GM23338 (cell line): ENCODE measurements at regions not wholly inside any gene's neighbourhood (a gene's known extent, or its start where the extent isn't known, plus 50 kb on each side); places are given as distances from the start of the nearest gene placed in this dataset.

Source experiments
- ATAC-seq: fragments of 200-7000 bp; cut with Tn5 transposase; 3 replicates; pipeline ENCODE4 v1.9.1; 2020
- DNase-seq: peaks from one replicate; pipeline ENCODE4 v3.0.0-alpha.2; 2015; ENCODE audit warnings: low spot score
- H2AFZ ChIP-seq: fragments of 200-600 bp; sonication (generic); 2 replicates; pipeline ENCODE4 v1.8.0; 2016; ENCODE audit warnings: antibody characterized with exemption, mild to moderate bottlenecking, moderate library complexity
- H3F3A ChIP-seq: fragments of 200-600 bp; sonication (generic); replicated peaks from 2 replicates; pipeline ENCODE4 v1.8.0; 2017; ENCODE audit warnings: antibody characterized with exemption, mixed run types, low read depth
- H3K27ac ChIP-seq: fragments of 200-600 bp; sonication (generic); 2 replicates; pipeline ENCODE4 v1.6.1; 2016; ENCODE audit warnings: low read depth
- H3K27me3 ChIP-seq: fragments of 200-600 bp; sonication (generic); 2 replicates; pipeline ENCODE4 v1.8.0; 2016; ENCODE audit warnings: mild to moderate bottlenecking, mixed run types, moderate library complexity; ENCODE audit not compliant: insufficient read depth
- H3K36me3 ChIP-seq: fragments of 200-600 bp; sonication (generic); 2 replicates; pipeline ENCODE4 v1.8.0; 2016; ENCODE audit warnings: mild to moderate bottlenecking; ENCODE audit not compliant: insufficient read depth
- H3K4me1 ChIP-seq: fragments of 200-600 bp; sonication (generic); 2 replicates; pipeline ENCODE4 v1.8.0; 2016; ENCODE audit warnings: mild to moderate bottlenecking, moderate library complexity; ENCODE audit not compliant: insufficient read depth
- H3K4me2 ChIP-seq: fragments of 200-600 bp; sonication (generic); 2 replicates; pipeline ENCODE4 v1.7.1; 2017; ENCODE audit warnings: mixed run types
- H3K4me3 ChIP-seq: fragments of 200-600 bp; sonication (generic); 2 replicates; pipeline ENCODE4 v1.6.1; 2016; ENCODE audit warnings: mixed run types
- H3K79me2 ChIP-seq: fragments of 200-600 bp; sonication (generic); replicated peaks from 2 replicates; pipeline ENCODE4 v1.8.0; 2017; ENCODE audit warnings: mild to moderate bottlenecking; ENCODE audit not compliant: insufficient read depth
- H3K9me2 ChIP-seq: fragments of 200-600 bp; sonication (generic); 2 replicates; pipeline ENCODE4 v1.8.0; 2017; ENCODE audit not compliant: insufficient read depth
- H4K20me1 ChIP-seq: fragments of 200-600 bp; sonication (generic); replicated peaks from 2 replicates; pipeline ENCODE4 v1.8.0; 2017; ENCODE audit warnings: mild to moderate bottlenecking; ENCODE audit not compliant: insufficient read depth
- H3K27ac Mint-ChIP-seq: 2 replicates; pipeline ENCODE4 v1.8.0; 2020; ENCODE audit warnings: inconsistent platforms, mild to moderate bottlenecking, moderate library complexity, mixed read lengths
- H3K27me3 Mint-ChIP-seq: 3 replicates; pipeline ENCODE4 v1.8.0; 2022; ENCODE audit warnings: low read depth, mild to moderate bottlenecking, moderate library complexity, mixed read lengths, inconsistent platforms; ENCODE audit not compliant: insufficient read depth, poor library complexity
- H3K36me3 Mint-ChIP-seq: 3 replicates; pipeline ENCODE4 v1.8.0; 2021; ENCODE audit warnings: low read depth, mild to moderate bottlenecking, inconsistent platforms, moderate library complexity, mixed read lengths
- H3K4me1 Mint-ChIP-seq: 3 replicates; pipeline ENCODE4 v1.8.0; 2020; ENCODE audit warnings: mild to moderate bottlenecking, inconsistent platforms, mixed read lengths
- H3K4me3 Mint-ChIP-seq: 3 replicates; pipeline ENCODE4 v1.8.0; 2021; ENCODE audit warnings: moderate library complexity, mild to moderate bottlenecking, inconsistent platforms, mixed read lengths
- H3K9me3 Mint-ChIP-seq: 3 replicates; pipeline ENCODE4 v1.8.0; 2020; ENCODE audit warnings: moderate library complexity, mild to moderate bottlenecking, inconsistent platforms, mixed read lengths
- CREB1 ChIP-seq: fragments of 250-450 bp; sonication (Bioruptor Pico); IDR thresholded peaks from 2 replicates; pipeline ENCODE4 v1.5.0; 2020; ENCODE audit warnings: low read depth, mild to moderate bottlenecking, moderate library complexity
- CTCF ChIP-seq, 2 experiments: fragments of 200-600 bp in 1 of 2; sonication (generic) in 1 of 2; conservative IDR thresholded peaks; 2 replicates each; pipeline versions ENCODE4 v1.5.1 to v1.6.1; 2016 to 2017; ENCODE audit warnings: antibody characterized with exemption in 2 of 2, low read depth in 2 of 2, mild to moderate bottlenecking in 2 of 2, moderate library complexity in 1 of 2
- ETS1 ChIP-seq: IDR thresholded peaks from 2 replicates; pipeline ENCODE4 v1.6.1; 2016; ENCODE audit warnings: antibody characterized with exemption
- EZH2 ChIP-seq: fragments of 200-600 bp; sonication (generic); IDR thresholded peaks from one replicate; pipeline ENCODE4 v1.8.0; 2017; ENCODE audit warnings: antibody characterized with exemption, mild to moderate bottlenecking, low read depth; ENCODE audit not compliant: unreplicated experiment
- EZH2phosphoT487 ChIP-seq: fragments of 200-600 bp; sonication (generic); IDR thresholded peaks from one replicate; pipeline ENCODE4 v1.8.1; 2018; ENCODE audit warnings: antibody characterized with exemption; ENCODE audit not compliant: unreplicated experiment
- JUNB ChIP-seq: IDR thresholded peaks from one replicate; pipeline ENCODE4 v1.6.1; 2016; ENCODE audit warnings: antibody characterized with exemption; ENCODE audit not compliant: unreplicated experiment
- NANOG ChIP-seq: IDR thresholded peaks from 2 replicates; pipeline ENCODE4 v1.6.1; 2016; ENCODE audit warnings: antibody characterized with exemption, borderline replicate concordance
- POLR2AphosphoS5 ChIP-seq: IDR thresholded peaks from 2 replicates; pipeline ENCODE4 v1.6.1; 2016; ENCODE audit warnings: antibody characterized with exemption, low read depth
- REST ChIP-seq: IDR thresholded peaks from one replicate; pipeline ENCODE4 v1.6.1; 2018; ENCODE audit warnings: antibody characterized with exemption; ENCODE audit not compliant: unreplicated experiment
- STAT1 ChIP-seq: IDR thresholded peaks from one replicate; pipeline ENCODE4 v1.6.1; 2016; ENCODE audit warnings: antibody characterized with exemption; ENCODE audit not compliant: unreplicated experiment
- ZNF114 ChIP-seq: fragments of 250-450 bp; sonication (Bioruptor Pico); IDR thresholded peaks from 2 replicates; pipeline ENCODE4 v1.5.0; 2020; ENCODE audit warnings: mild to moderate bottlenecking, moderate library complexity
- ZNF331 ChIP-seq: fragments of 250-450 bp; sonication (Bioruptor Pico); IDR thresholded peaks from 2 replicates; pipeline ENCODE4 v1.5.0; 2020; ENCODE audit warnings: low read depth, mild to moderate bottlenecking, moderate library complexity

- no peak overlapping the region for H2AFZ ChIP-seq
- no peaks in the 10 kb centered on the region for H3K27me3 ChIP-seq
- no peak for TF ChIP-seq EZH2
- no peak for TF ChIP-seq ZNF114 (CRISPR knock-in tag)
- TF ChIP-seq STAT1: no peak
- TF ChIP-seq CTCF (conservative IDR thresholded peaks at IDR 0.05; ENCODE audit: low read depth in 2 of 2): no peak
- no peak for TF ChIP-seq ETS1
- no peak for TF ChIP-seq REST
- TF ChIP-seq EZH2phosphoT487: no peak
- no peak for TF ChIP-seq POLR2AphosphoS5
- no peak for TF ChIP-seq CREB1 (CRISPR knock-in tag)
- Mint-ChIP-seq H3K36me3 (no peaks in the 10 kb centered on the region), H3K9me3 (no peaks in the 10 kb centered on the region; the same call in 2 of the 3 replicates), H3K27ac (no peak overlapping the region), H3K4me1 (no peaks in the 10 kb centered on the region), H3K27me3 (no peaks in the 10 kb centered on the region), H3K4me3 (no peak overlapping the region)
- DNase-seq (no peak), ATAC-seq (no peak)
- no peaks in the 10 kb centered on the region for H4K20me1 ChIP-seq
- H3K4me1 ChIP-seq: no peaks in the 10 kb centered on the region
- H3K27ac ChIP-seq: no peak overlapping the region
- no peaks in the 10 kb centered on the region for H3K79me2 ChIP-seq
- no peaks in the 10 kb centered on the region for H3F3A ChIP-seq
- no peak overlapping the region for H3K4me3 ChIP-seq
- H3K9me2 ChIP-seq: no peaks in the 10 kb centered on the region
- H3K4me2 ChIP-seq: no peak overlapping the region
- H3K36me3 ChIP-seq: no peaks in the 10 kb centered on the region
Measured at GRCh38 chr12:85711735-85712390, 124.3 kb downstream of the RASSF9 start.

GRCh38 chr12:85713373-85713772 lies 122.8 kb downstream of the RASSF9 start:
- H3K79me2 ChIP-seq: no peaks in the 10 kb centered on the region
- H3K4me3 Mint-ChIP-seq: no peak overlapping the region
- H3K4me1 Mint-ChIP-seq: no peaks in the 10 kb centered on the region
- no peak overlapping the region for H3K4me2 ChIP-seq
- no peaks in the 10 kb centered on the region; the same call in 2 of the 3 replicates for H3K9me3 Mint-ChIP-seq
- DNase-seq (no peak), ATAC-seq (no peak)
- no peak overlapping the region for H2AFZ ChIP-seq
- H3K4me3 ChIP-seq: no peak overlapping the region
- H3F3A ChIP-seq: no peaks in the 10 kb centered on the region
- H3K27me3 Mint-ChIP-seq: no peaks in the 10 kb centered on the region
- H3K27me3 ChIP-seq: no peaks in the 10 kb centered on the region
- H3K36me3 Mint-ChIP-seq: 0 out of 3 replicates have a peak, but pooled peaks cover 2% of the 10 kb centered on the region
- no peaks in the 10 kb centered on the region for H3K4me1 ChIP-seq
- no peaks in the 10 kb centered on the region for H3K36me3 ChIP-seq
- 0 out of 2 replicates have a peak, but pooled peaks cover under 1% of the 10 kb centered on the region for H3K9me2 ChIP-seq
- no peak overlapping the region for H3K27ac ChIP-seq
- no peak overlapping the region for H3K27ac Mint-ChIP-seq
- no peaks in the 10 kb centered on the region for H4K20me1 ChIP-seq
- TF ChIP-seq NANOG (no peak), JUNB (no peak), ZNF331 (CRISPR knock-in tag) (no peak), ETS1 (no peak), EZH2 (no peak), CREB1 (CRISPR knock-in tag) (no peak), REST (no peak)
